HG02852 (cell line): ENCODE measurements at regions not wholly inside any gene's neighbourhood (a gene's known extent, or its start where the extent isn't known, plus 50 kb on each side); places are given as distances from the start of the nearest gene placed in this dataset.

Experiments used
- ATAC-seq: cut with Tn5 transposase; IDR thresholded peaks from one replicate; pipeline ENCODE4 v1.9.1; 2021; ENCODE audit warnings: mild to moderate bottlenecking, moderate library complexity; ENCODE audit not compliant: unreplicated experiment

- ATAC-seq = no peak
These were observed 132.0 kb downstream of the RBFOX3 start for GRCh38 chr17:79478841-79479240.

DNA sequence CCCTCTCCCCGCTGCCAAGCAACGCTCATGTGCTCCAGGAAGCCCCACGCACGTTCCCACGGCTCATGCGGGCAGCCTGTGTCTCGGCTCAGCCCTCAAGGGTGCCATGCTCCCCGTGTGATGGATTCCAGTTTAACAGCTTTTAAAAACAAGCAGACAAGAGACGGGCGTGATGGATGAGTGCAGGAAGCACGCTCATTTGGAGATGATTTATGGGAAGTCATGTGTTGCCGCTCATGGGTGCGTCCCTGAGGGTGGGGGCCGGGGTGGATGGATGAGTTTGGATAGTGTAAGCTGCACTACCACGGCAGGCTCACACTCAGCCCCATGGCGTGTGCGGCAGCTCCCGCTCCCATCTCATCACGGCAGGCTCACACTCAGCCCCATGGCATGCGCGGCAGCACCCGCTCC, 132.8 kb downstream of the RBFOX3 start:
- no peak for ATAC-seq

DNA sequence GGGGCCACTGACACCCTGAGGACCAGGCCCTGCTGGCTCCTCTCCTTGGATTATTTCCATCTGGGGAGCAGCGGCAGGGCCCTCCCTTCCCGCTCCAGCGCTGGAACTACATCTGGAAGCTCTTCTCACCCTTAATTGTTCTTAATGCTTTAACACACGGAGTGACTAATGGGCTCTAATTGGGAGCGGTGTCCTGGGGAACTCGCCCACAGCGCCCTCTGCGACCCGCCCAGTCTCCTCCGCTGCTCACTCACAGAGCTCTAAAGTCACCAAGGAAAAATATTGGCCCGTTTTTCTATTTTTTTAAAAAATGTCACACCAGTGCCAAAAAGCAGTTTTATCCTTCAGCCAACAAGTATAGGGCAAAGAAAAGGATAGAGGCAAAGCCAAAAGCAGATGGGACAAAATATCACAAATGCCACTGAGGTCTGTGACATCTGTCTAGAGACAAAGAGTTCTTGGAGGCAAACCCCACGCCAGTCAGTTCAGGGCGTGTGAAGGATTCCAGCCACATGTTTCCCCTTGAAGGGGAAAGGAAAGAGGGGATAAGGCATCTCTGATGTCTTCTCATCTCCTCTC, 134.7 kb downstream of the RBFOX3 start:
- no peak for ATAC-seq

- ATAC-seq = no peak
These were observed 136.9 kb downstream of the RBFOX3 start for GRCh38 chr17:79473876-79474440.

GRCh38 chr17:79473111-79473875, 137.6 kb downstream of the RBFOX3 start:
- no peak for ATAC-seq

DNA sequence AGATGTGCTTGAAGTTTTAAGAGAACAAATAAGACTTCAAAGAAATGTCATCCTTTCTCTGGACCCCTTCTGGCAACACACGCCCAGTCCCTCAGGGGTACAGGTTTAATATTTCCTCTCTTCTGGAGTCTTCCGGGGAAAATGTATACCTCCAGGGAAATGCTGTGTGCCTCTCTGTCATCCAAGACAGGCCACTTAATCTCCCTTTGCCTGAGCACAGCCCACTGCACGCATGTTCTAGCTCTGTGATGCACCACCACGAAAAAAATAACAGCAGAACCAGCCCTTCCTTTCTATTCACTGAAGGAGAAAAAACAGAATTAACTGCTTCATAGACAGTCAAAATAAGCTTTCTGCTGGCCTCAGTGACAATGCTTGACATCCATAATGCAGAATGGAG, 140.1 kb downstream of the RBFOX3 start:
- no peak for ATAC-seq

GRCh38 chr17:79469646-79470045, 141.2 kb downstream of the RBFOX3 start:
- ATAC-seq = no peak

- no peak for ATAC-seq
These were observed 142.5 kb downstream of the RBFOX3 start for GRCh38 chr17:79468183-79468944.

DNA sequence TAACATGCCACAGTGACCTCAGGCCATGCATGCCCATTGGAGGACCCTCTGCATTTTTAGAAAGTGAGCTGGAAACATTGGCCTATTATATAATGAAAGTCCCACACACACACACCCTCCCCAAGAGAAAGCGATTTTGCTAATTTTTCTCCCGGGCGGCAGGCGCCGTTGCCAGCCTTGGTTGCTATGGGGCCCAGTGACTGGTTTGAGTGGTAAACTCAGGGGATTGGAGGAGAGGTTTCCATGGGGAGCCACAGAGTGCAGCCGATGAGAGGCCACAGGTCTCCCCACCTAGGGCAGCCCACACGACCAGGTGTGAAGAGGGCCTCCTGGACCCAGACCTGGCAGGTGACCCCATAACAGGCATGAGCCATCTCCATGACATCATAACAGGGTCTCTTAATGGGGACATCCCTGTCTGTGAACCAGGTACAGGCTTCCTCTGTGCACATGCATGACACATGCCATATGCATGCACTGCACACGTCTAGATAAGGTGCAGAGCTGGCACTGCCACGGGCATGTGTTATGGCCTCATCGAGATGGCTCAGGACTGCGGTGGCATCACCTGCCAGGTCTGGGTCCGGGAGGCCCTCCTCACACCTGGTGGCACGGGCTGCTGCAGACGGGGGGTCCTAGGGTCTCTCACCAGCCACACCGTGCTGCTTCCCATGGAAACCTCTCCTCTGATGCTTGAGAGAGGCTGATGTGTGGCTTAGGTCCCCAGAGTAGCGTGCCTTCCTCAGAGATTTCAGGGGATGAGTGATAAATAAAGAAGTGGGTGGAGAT, 144.1 kb downstream of the RBFOX3 start:
- no peak for ATAC-seq

DNA sequence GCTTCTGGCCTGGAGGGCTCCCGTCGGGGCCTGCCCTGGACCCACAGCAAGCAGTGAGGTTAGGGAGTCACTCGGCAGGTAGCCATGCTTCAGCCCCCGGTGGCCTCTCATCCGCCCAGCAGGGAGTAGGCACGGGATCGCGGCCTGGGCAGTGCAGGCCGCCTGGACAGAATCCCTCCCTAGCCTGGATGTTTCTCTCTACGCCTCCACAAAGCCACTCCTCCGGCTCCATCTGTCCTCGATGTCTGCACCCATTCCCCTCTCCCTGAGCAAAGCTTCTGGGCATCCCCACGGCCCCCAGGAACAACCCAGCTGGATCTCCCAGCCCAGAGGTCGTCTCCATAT, 145.2 kb downstream of the RBFOX3 start:
- no peak for ATAC-seq

DNA sequence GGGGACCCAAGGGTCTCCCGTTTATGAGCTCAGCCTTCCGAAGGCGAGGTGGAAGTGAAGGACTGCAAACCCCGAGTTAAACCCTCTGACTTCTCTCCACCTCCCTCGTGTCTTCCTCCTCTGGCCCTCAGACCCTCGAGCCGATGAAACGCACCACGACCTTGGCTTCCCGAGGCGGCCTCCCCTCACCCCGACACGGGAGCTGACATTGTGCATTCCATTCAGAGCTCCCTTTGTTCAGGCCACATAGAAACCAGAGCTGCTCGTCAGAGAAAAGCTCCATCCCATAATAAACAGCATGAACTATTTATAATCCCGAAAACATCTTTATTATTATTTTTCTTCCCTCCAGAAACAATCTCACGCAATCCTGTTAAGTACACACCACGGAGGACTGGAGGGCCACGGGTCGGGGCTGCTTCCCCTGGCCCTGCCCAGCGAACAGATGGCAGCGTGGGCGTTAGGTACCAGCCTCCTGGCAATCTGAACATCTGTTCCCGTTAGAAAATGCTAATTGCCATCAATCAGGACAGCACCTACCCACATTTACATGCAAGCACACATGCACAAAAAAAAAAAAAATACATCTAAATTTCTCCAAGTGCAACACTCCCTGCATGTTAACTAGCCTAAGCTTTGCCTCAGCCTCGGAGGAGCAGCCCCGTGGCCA, 145.7 kb downstream of the RBFOX3 start:
- no peak for ATAC-seq

DNA sequence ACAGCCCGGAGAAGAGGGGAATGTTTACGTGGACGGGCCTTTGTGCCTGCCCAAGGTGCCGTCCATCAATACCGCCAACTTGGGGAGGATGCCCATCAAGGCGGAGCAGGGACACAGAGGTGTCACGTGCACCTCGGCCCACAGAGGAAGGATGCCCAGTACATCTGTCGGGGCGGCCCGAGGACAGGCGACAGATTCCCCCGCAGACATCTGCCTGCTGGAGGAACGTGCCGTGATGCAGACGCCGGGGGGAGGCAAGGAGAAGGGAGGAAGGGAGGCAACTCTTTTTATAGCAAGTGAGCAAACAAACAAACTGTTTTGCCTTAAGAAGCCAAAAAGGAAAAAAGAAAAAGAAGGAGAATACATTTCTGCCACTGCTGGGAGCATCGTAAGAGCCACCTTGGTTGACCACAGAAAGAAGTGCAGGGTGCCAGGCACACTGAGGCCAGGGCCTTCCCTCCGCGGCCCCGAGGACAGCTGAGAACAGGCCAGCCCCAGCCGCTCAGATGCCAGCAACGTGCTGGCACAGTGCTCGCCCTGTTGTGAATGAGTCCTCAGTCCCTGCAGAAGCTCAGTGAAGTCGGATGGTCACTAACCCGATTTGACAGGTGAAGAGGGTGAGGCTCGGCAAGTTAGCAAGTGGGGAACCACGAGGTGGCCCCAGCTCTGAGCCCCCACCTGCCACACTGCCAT, 146.4 kb downstream of the RBFOX3 start:
- ATAC-seq = no peak

GRCh38 chr17:79463421-79464317, 147.2 kb downstream of the RBFOX3 start:
- no peak for ATAC-seq

DNA sequence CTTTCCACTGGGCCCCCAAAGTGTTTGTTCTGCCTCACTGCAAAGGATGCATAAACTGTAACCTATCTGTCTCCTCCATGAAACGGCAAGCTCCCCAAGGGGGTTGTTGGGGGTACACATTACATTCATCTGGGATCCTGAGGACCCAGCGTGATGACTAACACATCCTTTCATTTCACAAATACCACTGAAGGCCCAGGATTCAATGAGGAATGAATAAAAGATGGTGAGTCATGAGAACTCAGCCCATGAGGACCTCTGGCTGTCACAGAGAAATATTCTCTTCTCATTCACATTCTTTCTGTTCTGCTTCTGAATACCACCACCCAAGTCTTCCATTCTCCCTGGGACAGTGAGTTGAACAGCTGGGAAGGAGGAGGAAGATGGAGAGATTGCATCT, 149.8 kb downstream of the RBFOX3 start:
- ATAC-seq = no peak

- ATAC-seq = no peak
These were observed 151.0 kb downstream of the RBFOX3 start for GRCh38 chr17:79459846-79460245.

DNA sequence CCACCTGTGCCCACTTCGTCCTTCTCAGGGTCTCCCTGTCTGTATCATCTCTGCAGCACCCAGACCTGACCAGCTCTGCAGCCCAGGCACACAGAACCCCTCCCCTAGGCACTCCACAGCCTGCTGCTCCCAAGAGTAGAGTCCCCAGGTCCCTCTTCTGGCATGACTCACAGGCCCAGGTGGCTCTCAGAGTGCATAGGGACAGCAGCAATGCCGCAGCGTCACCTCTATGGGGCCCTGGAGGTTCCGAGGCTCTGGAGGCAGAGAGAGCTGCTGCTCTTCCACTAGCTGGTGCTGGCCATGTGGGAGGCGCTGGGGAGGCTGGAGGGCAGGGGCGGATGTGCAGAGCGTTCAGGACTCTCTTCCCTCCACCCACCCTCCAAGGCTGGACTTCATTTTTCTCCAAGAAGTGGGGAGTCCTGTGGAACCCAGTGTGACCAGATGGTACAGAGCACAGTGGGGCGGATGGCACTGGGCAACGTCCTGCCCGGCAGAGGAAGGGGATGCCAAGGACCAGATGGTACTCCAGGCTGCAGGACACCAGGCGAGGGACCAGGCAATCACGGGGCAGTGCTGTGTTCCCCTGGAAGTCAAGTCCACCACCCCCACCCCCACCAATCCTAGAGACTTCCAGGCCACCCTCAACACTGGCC, 151.7 kb downstream of the RBFOX3 start:
- no peak for ATAC-seq

GRCh38 chr17:79458356-79458755, 152.5 kb downstream of the RBFOX3 start:
- no peak for ATAC-seq

GRCh38 chr17:79457889-79458288, 153.0 kb downstream of the RBFOX3 start:
- no peak for ATAC-seq
